Endothelial cell of umbilical vein (primary cell): ENCODE measurements at regions not wholly inside any gene's neighbourhood (a gene's known extent, or its start where the extent isn't known, plus 50 kb on each side); places are given as distances from the start of the nearest gene placed in this dataset.

Source experiments
- BruUV-seq: library from RNA; stranded (reverse); fragments of 400-500 nt; replicated peaks from 2 replicates; lab custom pipeline; 2021; lab: Mats Ljungman, UMichigan
- CTCF ChIA-PET: fragments of 300-600, 350-600 bp; sonication (Branson Sonifier 250); formaldehyde crosslinking; loops from one replicate; lab custom pipeline; 2021; ENCODE audit warnings: antibody characterized with exemption, inconsistent platforms; lab: Charles Lee
- POLR2A ChIA-PET: fragments of 300-600, 350-600 bp; sonication (Branson Sonifier 250); formaldehyde crosslinking; loops from one replicate; lab custom pipeline; 2021; ENCODE audit warnings: antibody characterized with exemption, inconsistent platforms; lab: Charles Lee
- DNase-seq: peaks from one replicate; pipeline ENCODE4 v3.0.0-alpha.2; 2011; ENCODE audit warnings: low read depth, low spot score
- FAIRE-seq: peaks from 2 replicates; lab custom pipeline; 2011; peaks lifted over from hg19 to GRCh38; lab: Jason Lieb, UNC
- H2AFZ ChIP-seq: 2 replicates; pipeline ENCODE4 v1.6.0; 2012; ENCODE audit warnings: low read depth, low read length, control low read depth, inconsistent platforms
- H3K27ac ChIP-seq: 2 replicates; pipeline ENCODE4 v1.5.1; 2011; ENCODE audit warnings: low read depth, mild to moderate bottlenecking, control low read depth, low read length, moderate library complexity; ENCODE audit not compliant: insufficient read depth
- H3K27me3 ChIP-seq, 2 experiments: 2 replicates each; pipeline versions ENCODE4 v1.6.0 to v1.6.1; 2011; ENCODE audit warnings: low read length in 2 of 2, mixed read lengths in 1 of 2; ENCODE audit not compliant: control insufficient read depth in 2 of 2, insufficient read depth in 2 of 2
- H3K36me3 ChIP-seq, 2 experiments: 2 replicates in 1 of 2; 3 replicates in 1 of 2; pipeline ENCODE4 v1.5.1; 2011; ENCODE audit warnings: low read length in 2 of 2, mild to moderate bottlenecking in 1 of 2, moderate library complexity in 1 of 2; ENCODE audit not compliant: control insufficient read depth in 2 of 2, insufficient read depth in 2 of 2; ENCODE audit errors: extremely low read depth in 1 of 2
- H3K4me1 ChIP-seq: 3 replicates; pipeline ENCODE4 v1.5.1; 2011; ENCODE audit warnings: mild to moderate bottlenecking, low read length; ENCODE audit not compliant: control insufficient read depth, insufficient read depth; ENCODE audit errors: extremely low read depth
- H3K4me2 ChIP-seq: 2 replicates; pipeline ENCODE4 v1.6.1; 2011; ENCODE audit warnings: low read length, control low read depth, mixed read lengths; ENCODE audit not compliant: insufficient read depth
- H3K4me3 ChIP-seq, 3 experiments: fragments of 200-600 bp in 1 of 3; sonication (generic), shearing (Covaris generic) in 1 of 3; replicated peaks in 1 of 3; 2 replicates each; pipeline ENCODE4 v1.5.1; 2011 to 2016; ENCODE audit warnings: control low read depth in 3 of 3, low read length in 3 of 3, mild to moderate bottlenecking in 2 of 3, inconsistent platforms in 1 of 3, low read depth in 1 of 3, moderate library complexity in 1 of 3; ENCODE audit not compliant: insufficient read depth in 1 of 3
- H3K79me2 ChIP-seq: 2 replicates; pipeline ENCODE4 v1.6.0; 2012; ENCODE audit warnings: low read length, inconsistent platforms; ENCODE audit not compliant: control insufficient read depth, insufficient read depth
- H3K9ac ChIP-seq: replicated peaks from 2 replicates; pipeline ENCODE3; 2011; ENCODE audit warnings: low read length, control low read depth; ENCODE audit not compliant: insufficient read depth; ENCODE audit errors: extremely low read depth
- H3K9me1 ChIP-seq: replicated peaks from 3 replicates; pipeline ENCODE4 v1.6.0; 2011; ENCODE audit warnings: mild to moderate bottlenecking, low read length; ENCODE audit not compliant: control insufficient read depth, insufficient read depth; ENCODE audit errors: extremely low read depth
- H3K9me3 ChIP-seq: replicated peaks from 2 replicates; pipeline ENCODE4 v1.5.1; 2012; ENCODE audit warnings: low read length, inconsistent platforms; ENCODE audit not compliant: control insufficient read depth, insufficient read depth
- H4K20me1 ChIP-seq: replicated peaks from 2 replicates; pipeline ENCODE3; 2011; ENCODE audit warnings: mild to moderate bottlenecking, low read length; ENCODE audit not compliant: control insufficient read depth, insufficient read depth; ENCODE audit errors: extremely low read depth
- CTCF ChIP-seq, 2 donors: IDR thresholded peaks; 1 replicate in 1 of 2; 2 replicates in 1 of 2; pipeline ENCODE4 v1.5.1; 2011; ENCODE audit warnings: low read length in 2 of 2, mild to moderate bottlenecking in 2 of 2, moderate library complexity in 2 of 2, control low read depth in 1 of 2, inconsistent platforms in 1 of 2, low read depth in 1 of 2; ENCODE audit not compliant: insufficient read depth in 1 of 2; ENCODE audit errors: extremely low read depth in 1 of 2
- EZH2 ChIP-seq: IDR thresholded peaks from 2 replicates; pipeline ENCODE4 v1.6.1; 2012; ENCODE audit warnings: borderline replicate concordance, low read depth, mild to moderate bottlenecking, moderate library complexity, low read length, inconsistent platforms; ENCODE audit not compliant: severe bottlenecking
- FOS ChIP-seq: IDR thresholded peaks from 2 replicates; pipeline ENCODE4 v1.6.1; 2011; ENCODE audit warnings: mild to moderate bottlenecking, low read length, moderate library complexity, borderline replicate concordance; ENCODE audit not compliant: insufficient read depth
- GATA2 ChIP-seq: IDR thresholded peaks from 2 replicates; pipeline ENCODE4 v1.7.0; 2011; ENCODE audit warnings: low read depth, mild to moderate bottlenecking, moderate library complexity, mixed read lengths, low read length; ENCODE audit not compliant: insufficient read length, insufficient read depth
- JUN ChIP-seq: IDR thresholded peaks from 2 replicates; pipeline ENCODE4 v1.6.1; 2011; ENCODE audit warnings: borderline replicate concordance, low read depth; ENCODE audit not compliant: insufficient read length, insufficient read depth
- MAX ChIP-seq: IDR thresholded peaks from 2 replicates; pipeline ENCODE4 v1.6.1; 2011; ENCODE audit not compliant: insufficient read depth, insufficient read length
- MYC ChIP-seq: IDR thresholded peaks from one replicate; pipeline ENCODE4 v1.6.1; 2011; ENCODE audit warnings: mild to moderate bottlenecking, low read depth, low read length
- POLR2A ChIP-seq: IDR thresholded peaks from 2 replicates; pipeline ENCODE4 v1.6.1; 2012; ENCODE audit warnings: low read depth, mild to moderate bottlenecking, control low read depth, low read length
- POLR2AphosphoS5 ChIP-seq: IDR thresholded peaks from 2 replicates; pipeline ENCODE4 v1.6.1; 2012; ENCODE audit warnings: low read depth, mild to moderate bottlenecking, control low read depth, low read length, moderate library complexity; ENCODE audit not compliant: insufficient read depth
- dilution Hi-C: fragments of 300-500 bp; cut with MboI; formaldehyde crosslinking; loops from one replicate; pipeline ENCODE4 v1.15.0; 2019; ENCODE audit warnings: low sequenced_read_pairs; ENCODE audit not compliant: extremely low pct_ligation_motif_present
- intact Hi-C: fragments of 100-400 bp; cut with micrococcal nuclease; formaldehyde crosslinking; loops from one replicate; pipeline ENCODE4 v1.10.0; 2022

GRCh38 chr1:99176753-99177152 is 87.5 kb upstream of the PLPPR4 start:
- FAIRE-seq (no peak), DNase-seq (no peak)
- Histone ChIP-seq H3K4me1 (no peaks in the 10 kb centered on the region), H2AFZ (no peak overlapping the region), H3K27me3 (no peaks in the 10 kb centered on the region), H3K9ac (no peak overlapping the region), H3K36me3 (no peaks in the 10 kb centered on the region), H4K20me1 (no peaks in the 10 kb centered on the region), H3K9me1 (no peaks in the 10 kb centered on the region), H3K9me3 (no peaks in the 10 kb centered on the region), H3K79me2 (no peaks in the 10 kb centered on the region), H3K27ac (no peak overlapping the region), H3K4me3 (no peak overlapping the region), H3K4me2 (no peak overlapping the region)
- CTCF ChIA-PET = interaction anchor here (0.8 to 1.6 kb wide), 8 partner anchors 9 to 562 kb away, joined by 3 to 14 read pairs (median 5); no protein-coding TSS in a partner anchor
- intact Hi-C loops = no loop called here
- POLR2A ChIA-PET = interaction anchor here (0.7 kb wide), 1 partner anchor 567 kb away, joined by 3 read pairs; no protein-coding TSS in a partner anchor
- TF ChIP-seq CTCF (IDR thresholded peaks at IDR 0.05; ENCODE audit: extremely low read depth in 1 of 2, insufficient read depth in 1 of 2, low read depth in 1 of 2, low read length in 2 of 2) (no peak), JUN (no peak), MYC (no peak), GATA2 (no peak), POLR2AphosphoS5 (no peak), FOS (no peak), POLR2A (no peak), MAX (no peak), EZH2 (no peak)
- no TSS peak for BruUV-seq
- dilution Hi-C loops = no loop called here
